Osteocyte (in vitro differentiated cells): ENCODE measurements at regions not wholly inside any gene's neighbourhood (a gene's known extent, or its start where the extent isn't known, plus 50 kb on each side); places are given as distances from the start of the nearest gene placed in this dataset.

ENCODE experiments used
- DNase-seq: peaks from one replicate; pipeline ENCODE4 v3.0.0; 2021; ENCODE audit warnings: mixed read lengths; ENCODE audit not compliant: unreplicated experiment; ENCODE audit errors: extremely low spot score
- H3K27ac Mint-ChIP-seq: one replicate; pipeline ENCODE4 v1.8.0; 2021; ENCODE audit warnings: mild to moderate bottlenecking, mixed read lengths; ENCODE audit not compliant: unreplicated experiment
- H3K27me3 Mint-ChIP-seq: one replicate; pipeline ENCODE4 v1.8.0; 2021; ENCODE audit warnings: mixed read lengths; ENCODE audit not compliant: unreplicated experiment
- H3K36me3 Mint-ChIP-seq: one replicate; pipeline ENCODE4 v1.8.0; 2021; ENCODE audit warnings: mixed read lengths; ENCODE audit not compliant: unreplicated experiment
- H3K4me1 Mint-ChIP-seq: one replicate; pipeline ENCODE4 v1.8.0; 2021; ENCODE audit warnings: mixed read lengths; ENCODE audit not compliant: unreplicated experiment
- H3K4me3 Mint-ChIP-seq: one replicate; pipeline ENCODE4 v1.8.0; 2021; ENCODE audit warnings: mild to moderate bottlenecking, moderate library complexity, mixed read lengths; ENCODE audit not compliant: unreplicated experiment
- H3K9me3 Mint-ChIP-seq: one replicate; pipeline ENCODE4 v1.8.0; 2021; ENCODE audit warnings: mixed read lengths; ENCODE audit not compliant: unreplicated experiment
- TF ChIP-seq, protein P1 (sequence below): fragments of 200-600 bp; sonication (generic); IDR thresholded peaks from 2 replicates; pipeline ENCODE4 v1.5.0; 2021; ENCODE audit warnings: antibody characterized with exemption, mild to moderate bottlenecking, moderate library complexity

DNA sequence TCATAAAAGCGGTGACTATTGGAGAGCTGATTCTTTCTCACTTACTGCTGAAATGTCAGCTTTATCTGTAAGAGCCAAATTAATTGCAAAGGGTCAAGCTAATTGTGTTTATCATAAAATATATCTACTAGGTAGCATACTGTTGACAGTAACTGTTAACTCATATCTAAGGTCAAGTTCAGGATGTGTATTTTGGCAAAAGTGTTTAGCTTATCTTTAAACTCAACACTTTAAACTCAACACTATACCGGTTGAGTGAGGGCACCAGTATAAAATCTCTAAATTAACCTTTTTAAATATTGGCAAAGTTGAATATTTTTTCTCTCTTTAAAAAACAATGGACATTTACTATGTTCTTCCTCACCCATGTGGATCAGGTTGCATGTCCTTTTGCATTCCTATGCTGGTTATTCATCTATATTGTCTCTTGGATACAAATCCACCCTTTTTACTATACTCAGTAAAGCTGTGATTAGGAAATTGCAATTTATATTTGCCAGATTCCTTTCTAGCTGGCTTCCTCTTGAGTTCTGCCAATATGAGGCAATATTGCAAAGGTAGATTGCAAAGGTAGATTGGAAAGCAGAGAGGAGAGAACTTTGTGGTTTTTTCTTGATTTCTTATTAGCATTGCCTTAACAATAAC lies 344.6 kb upstream of the DCBLD2 start:
- H3K9me3 Mint-ChIP-seq, result peaks cover 11% of the 10 kb centered on the region
- H3K36me3 Mint-ChIP-seq, result peaks cover 10% of the 10 kb centered on the region
- TF ChIP-seq, protein P1, sequence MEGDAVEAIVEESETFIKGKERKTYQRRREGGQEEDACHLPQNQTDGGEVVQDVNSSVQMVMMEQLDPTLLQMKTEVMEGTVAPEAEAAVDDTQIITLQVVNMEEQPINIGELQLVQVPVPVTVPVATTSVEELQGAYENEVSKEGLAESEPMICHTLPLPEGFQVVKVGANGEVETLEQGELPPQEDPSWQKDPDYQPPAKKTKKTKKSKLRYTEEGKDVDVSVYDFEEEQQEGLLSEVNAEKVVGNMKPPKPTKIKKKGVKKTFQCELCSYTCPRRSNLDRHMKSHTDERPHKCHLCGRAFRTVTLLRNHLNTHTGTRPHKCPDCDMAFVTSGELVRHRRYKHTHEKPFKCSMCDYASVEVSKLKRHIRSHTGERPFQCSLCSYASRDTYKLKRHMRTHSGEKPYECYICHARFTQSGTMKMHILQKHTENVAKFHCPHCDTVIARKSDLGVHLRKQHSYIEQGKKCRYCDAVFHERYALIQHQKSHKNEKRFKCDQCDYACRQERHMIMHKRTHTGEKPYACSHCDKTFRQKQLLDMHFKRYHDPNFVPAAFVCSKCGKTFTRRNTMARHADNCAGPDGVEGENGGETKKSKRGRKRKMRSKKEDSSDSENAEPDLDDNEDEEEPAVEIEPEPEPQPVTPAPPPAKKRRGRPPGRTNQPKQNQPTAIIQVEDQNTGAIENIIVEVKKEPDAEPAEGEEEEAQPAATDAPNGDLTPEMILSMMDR, result no peak
- DNase-seq, result no peak
- no peak overlapping the region for H3K4me3 Mint-ChIP-seq
- H3K4me1 Mint-ChIP-seq, result peaks cover 71% of the 10 kb centered on the region
- no peaks in the 10 kb centered on the region for H3K27me3 Mint-ChIP-seq
- H3K27ac Mint-ChIP-seq, result peak overlapping the region; percentile 90

DNA sequence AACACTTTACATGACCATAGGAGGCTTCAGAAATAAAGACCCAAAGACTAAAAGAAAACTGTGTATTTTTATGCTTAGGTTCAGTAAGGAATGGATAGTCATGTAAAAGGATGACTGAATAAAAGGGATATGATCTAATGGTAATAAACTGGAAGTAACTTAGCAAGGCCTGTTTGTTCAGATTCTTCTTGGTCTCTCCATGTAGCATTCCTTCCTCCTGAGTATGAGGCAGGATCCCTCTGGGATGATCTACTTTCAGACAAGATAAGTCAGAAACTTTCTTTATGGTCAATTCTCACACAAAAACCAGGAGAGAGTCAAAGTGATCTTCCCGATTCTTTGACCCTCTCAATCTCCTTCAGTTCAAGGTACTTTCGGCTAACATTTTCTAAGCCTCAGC lies 340.8 kb upstream of the DCBLD2 start:
- no peaks in the 10 kb centered on the region for H3K27me3 Mint-ChIP-seq
- peaks cover 50% of the 10 kb centered on the region for H3K4me1 Mint-ChIP-seq
- peak overlapping the region; percentile 90 for H3K27ac Mint-ChIP-seq
- no peak for DNase-seq
- TF ChIP-seq, protein P1, result no peak
- H3K9me3 Mint-ChIP-seq, result peaks cover 11% of the 10 kb centered on the region
- H3K36me3 Mint-ChIP-seq, result peaks cover 10% of the 10 kb centered on the region
- no peak overlapping the region for H3K4me3 Mint-ChIP-seq

DNA sequence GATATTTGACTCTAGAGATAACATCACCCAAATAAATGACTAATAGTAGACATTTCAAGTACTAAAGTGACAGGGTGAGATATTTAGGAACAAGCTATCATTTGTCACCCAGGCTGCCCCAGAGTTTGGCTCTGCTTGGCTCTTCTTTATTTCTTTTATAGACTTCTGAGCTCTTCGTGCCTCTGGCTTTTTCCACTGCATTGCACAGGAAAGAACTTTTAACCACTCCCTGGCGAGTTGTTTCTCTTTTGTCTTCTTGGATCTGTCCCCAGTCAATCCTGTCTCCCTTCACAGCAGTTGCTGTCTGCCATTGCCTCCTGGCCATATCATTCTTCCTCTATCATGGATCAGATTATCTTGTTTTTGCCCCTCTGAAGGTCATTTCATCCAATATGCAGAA lies 339.2 kb upstream of the DCBLD2 start:
- H3K27ac Mint-ChIP-seq, result peak overlapping the region; percentile 90
- peaks cover 11% of the 10 kb centered on the region for H3K36me3 Mint-ChIP-seq
- H3K4me1 Mint-ChIP-seq, result peaks cover 40% of the 10 kb centered on the region
- TF ChIP-seq, protein P1, result no peak
- H3K4me3 Mint-ChIP-seq, result peak overlapping the region; percentile 1
- H3K27me3 Mint-ChIP-seq, result no peaks in the 10 kb centered on the region
- peaks cover 16% of the 10 kb centered on the region for H3K9me3 Mint-ChIP-seq
- DNase-seq, result no peak

DNA sequence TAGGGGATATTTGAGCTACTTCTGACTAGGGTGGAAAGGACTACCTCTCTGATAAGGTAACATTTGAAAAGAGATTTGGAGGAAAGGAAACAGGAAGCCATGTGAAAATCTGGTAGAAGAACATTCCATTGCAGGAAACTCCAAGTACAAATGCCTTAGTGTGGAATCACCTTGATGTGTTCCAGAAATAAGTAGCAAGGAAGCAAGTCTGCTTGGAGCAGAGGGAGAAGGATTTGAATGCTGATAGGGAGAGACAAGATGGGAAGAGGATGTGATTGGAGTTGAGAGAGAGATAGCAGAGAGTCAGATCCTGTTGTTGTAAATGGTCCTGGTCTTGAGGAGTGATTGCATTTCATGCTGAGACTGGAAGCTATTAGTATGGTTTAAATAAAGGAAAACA lies 335.1 kb upstream of the DCBLD2 start:
- DNase-seq, result no peak
- no peaks in the 10 kb centered on the region for H3K27me3 Mint-ChIP-seq
- H3K27ac Mint-ChIP-seq, result no peak overlapping the region
- peaks cover 3% of the 10 kb centered on the region for H3K36me3 Mint-ChIP-seq
- peaks cover 28% of the 10 kb centered on the region for H3K4me1 Mint-ChIP-seq
- peaks cover 21% of the 10 kb centered on the region for H3K9me3 Mint-ChIP-seq
- TF ChIP-seq, protein P1, result no peak
- no peak overlapping the region for H3K4me3 Mint-ChIP-seq

DNA sequence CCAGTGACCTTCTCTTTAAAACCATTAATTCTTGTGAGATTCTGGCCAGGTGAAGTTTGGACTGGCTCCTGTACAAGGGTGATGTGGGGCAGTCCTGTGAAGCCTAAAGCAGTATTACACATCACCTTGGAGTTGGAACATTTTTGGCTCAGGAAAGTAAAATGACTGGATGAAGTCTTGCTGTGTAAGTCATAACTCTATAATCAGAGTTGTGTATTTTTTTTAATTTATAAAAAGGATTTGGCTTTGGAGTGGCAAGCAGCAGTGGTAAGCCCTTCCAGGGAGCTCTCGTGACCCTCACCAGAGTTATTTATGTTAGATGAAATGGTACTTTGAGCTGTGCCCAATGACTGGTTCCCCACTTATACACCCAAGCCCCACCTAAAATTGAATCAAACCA lies 331.2 kb upstream of the DCBLD2 start:
- Mint-ChIP-seq H3K4me3 (no peak overlapping the region), H3K9me3 (peaks cover 29% of the 10 kb centered on the region), H3K27me3 (no peaks in the 10 kb centered on the region), H3K36me3 (peaks cover 3% of the 10 kb centered on the region), H3K27ac (no peak overlapping the region), H3K4me1 (peaks cover 6% of the 10 kb centered on the region)
- TF ChIP-seq, protein P1, result no peak
- DNase-seq, result no peak
